A673 (cell line): ENCODE measurements at regions not wholly inside any gene's neighbourhood (a gene's known extent, or its start where the extent isn't known, plus 50 kb on each side); places are given as distances from the start of the nearest gene placed in this dataset.

ENCODE experiments used
- EZH2 ChIP-seq: fragments of 200-600 bp; sonication (generic); IDR thresholded peaks from 2 replicates; pipeline ENCODE4 v1.6.1; 2017; ENCODE audit warnings: borderline replicate concordance, low read depth, mild to moderate bottlenecking, mixed read lengths, antibody characterized with exemption, low read length; ENCODE audit not compliant: poor library complexity, severe bottlenecking
- TF ChIP-seq, protein P1 (sequence below): fragments of 300-800, 200-600 bp; sonication (generic); conservative IDR thresholded peaks from 2 replicates; pipeline ENCODE4 v1.5.1; 2017; ENCODE audit warnings: low read depth, mild to moderate bottlenecking, antibody characterized with exemption, low read length, moderate library complexity, mixed read lengths

GRCh38 chr22:47292546-47293320, 530.3 kb downstream of the TBC1D22A start:
- TF ChIP-seq, protein P1, sequence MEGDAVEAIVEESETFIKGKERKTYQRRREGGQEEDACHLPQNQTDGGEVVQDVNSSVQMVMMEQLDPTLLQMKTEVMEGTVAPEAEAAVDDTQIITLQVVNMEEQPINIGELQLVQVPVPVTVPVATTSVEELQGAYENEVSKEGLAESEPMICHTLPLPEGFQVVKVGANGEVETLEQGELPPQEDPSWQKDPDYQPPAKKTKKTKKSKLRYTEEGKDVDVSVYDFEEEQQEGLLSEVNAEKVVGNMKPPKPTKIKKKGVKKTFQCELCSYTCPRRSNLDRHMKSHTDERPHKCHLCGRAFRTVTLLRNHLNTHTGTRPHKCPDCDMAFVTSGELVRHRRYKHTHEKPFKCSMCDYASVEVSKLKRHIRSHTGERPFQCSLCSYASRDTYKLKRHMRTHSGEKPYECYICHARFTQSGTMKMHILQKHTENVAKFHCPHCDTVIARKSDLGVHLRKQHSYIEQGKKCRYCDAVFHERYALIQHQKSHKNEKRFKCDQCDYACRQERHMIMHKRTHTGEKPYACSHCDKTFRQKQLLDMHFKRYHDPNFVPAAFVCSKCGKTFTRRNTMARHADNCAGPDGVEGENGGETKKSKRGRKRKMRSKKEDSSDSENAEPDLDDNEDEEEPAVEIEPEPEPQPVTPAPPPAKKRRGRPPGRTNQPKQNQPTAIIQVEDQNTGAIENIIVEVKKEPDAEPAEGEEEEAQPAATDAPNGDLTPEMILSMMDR = no peak
- no peak for TF ChIP-seq EZH2
